ENCODE measurements at regions not wholly inside any gene's neighbourhood (a gene's known extent, or its start where the extent isn't known, plus 50 kb on each side); places are given as distances from the start of the nearest gene placed in this dataset.
"Not testable (repeated sequence)": the region's sequence is repeated elsewhere in the genome, so short reads cannot be mapped to it uniquely, and the experiment has no call there.

DNA sequence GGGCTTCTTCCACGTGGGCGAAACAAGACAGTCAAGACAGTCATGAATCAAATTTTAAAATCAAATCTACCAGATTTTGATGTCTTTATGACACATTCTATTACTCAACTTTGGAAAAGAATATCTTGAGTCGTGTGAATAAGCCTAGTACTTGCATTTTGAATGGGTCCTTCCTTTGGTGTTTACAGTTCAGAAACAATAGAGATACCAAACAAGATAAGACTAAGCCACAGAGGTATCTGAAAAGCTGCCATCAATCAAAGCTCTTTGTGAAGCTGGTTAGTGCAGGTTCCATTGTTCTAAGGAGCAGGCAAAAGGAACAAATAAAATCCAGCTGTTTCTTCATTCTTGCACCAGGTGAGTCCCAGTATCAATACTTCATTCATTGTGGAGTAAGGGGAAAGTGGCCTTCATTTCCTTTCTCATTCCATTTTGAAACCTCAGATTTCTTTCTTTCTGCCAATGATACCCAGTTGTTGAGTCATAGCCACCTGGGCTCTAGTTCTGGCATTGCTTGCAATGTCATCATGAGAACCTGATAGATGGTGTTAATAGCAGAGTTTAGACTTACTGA, 151.7 kb upstream of the L3MBTL4 start:
- peak overlapping the region; percentile 31 for H3K27ac ChIP-seq (ENCODE audit: insufficient read depth, low read depth, low read length, poor library complexity, severe bottlenecking)
- H3K4me3 ChIP-seq (ENCODE audit: insufficient read depth, low read depth, low read length): no peak overlapping the region
- no peaks in the 10 kb centered on the region for H3K36me3 ChIP-seq (ENCODE audit: control insufficient read depth, insufficient read depth, low read length)
- no peaks in the 10 kb centered on the region for H3K9me3 ChIP-seq (ENCODE audit: control insufficient read depth, low read length)
- H3K27me3 ChIP-seq (ENCODE audit: control insufficient read depth, insufficient read depth, low read length, poor library complexity, severe bottlenecking): no peaks in the 10 kb centered on the region
- WGBS, 2 experiments: 56 to 95% methylated on average over 2 to 3 of the region's 3 CpGs
- peaks cover 8% of the 10 kb centered on the region for H3K4me1 ChIP-seq (ENCODE audit: control insufficient read depth, insufficient read depth, low read length)

DNA sequence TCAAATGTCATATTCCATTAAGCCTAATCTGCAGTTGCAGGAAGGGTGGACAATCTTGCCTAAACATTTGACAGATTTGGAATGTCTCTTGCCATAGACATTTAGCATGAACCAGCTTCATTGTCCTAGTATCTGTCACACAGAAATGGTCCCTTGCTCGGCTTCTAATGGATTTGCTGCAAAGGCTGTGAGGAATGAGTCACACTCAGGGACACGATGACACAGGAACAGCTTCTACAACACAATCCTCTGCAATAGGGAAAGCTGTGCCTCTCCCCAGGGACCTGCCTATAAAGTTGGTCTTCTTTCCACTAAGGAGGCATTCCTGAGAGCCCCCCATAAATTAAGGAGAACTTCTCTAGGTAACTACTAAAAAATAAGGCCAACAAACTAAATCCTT, 155.1 kb upstream of the L3MBTL4 start:
- Histone ChIP-seq H3K27me3 (ENCODE audit: control insufficient read depth, insufficient read depth, low read length, poor library complexity, severe bottlenecking) (no peaks in the 10 kb centered on the region), H3K27ac (ENCODE audit: insufficient read depth, low read depth, low read length, poor library complexity, severe bottlenecking) (no peak overlapping the region), H3K9me3 (ENCODE audit: control insufficient read depth, low read length) (no peaks in the 10 kb centered on the region), H3K4me1 (ENCODE audit: control insufficient read depth, insufficient read depth, low read length) (peaks cover 8% of the 10 kb centered on the region), H3K4me3 (ENCODE audit: insufficient read depth, low read depth, low read length) (no peak overlapping the region), H3K36me3 (ENCODE audit: control insufficient read depth, insufficient read depth, low read length) (no peaks in the 10 kb centered on the region)
- 44 to 57% methylated on average over 2 of the region's 2 CpGs for WGBS, 2 experiments

DNA sequence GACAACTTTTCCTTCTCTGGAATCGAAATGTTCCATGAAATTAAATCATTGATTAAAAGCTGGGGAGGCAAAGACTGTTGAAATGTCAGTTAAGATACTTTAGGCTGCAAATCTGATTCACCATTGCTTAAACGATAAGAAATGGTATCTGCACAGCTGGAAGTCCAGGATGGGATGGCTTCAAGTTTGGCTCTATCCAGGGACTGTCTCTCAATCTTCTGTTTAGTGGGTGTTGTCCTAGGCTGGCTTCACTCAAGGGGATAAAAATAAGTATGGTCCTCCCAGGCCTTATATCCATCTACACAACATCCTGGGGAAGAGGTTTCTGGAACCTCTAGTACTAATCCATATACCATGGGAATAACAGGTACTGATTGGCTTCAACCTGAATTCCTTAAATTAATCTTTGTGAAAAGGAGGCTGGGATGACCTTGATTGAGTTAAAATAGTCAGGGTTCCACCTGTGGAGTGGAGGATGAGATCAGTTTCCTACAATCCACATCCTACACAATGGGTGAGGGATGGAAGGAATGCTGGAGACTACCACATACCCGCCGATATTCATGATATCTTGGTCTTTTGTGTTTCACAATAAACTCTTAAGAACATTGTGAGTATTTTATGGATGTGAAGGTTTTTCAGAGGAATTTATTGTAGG, 156.0 kb upstream of the L3MBTL4 start:
- H3K27ac ChIP-seq (ENCODE audit: insufficient read depth, low read depth, low read length, poor library complexity, severe bottlenecking): no peak overlapping the region
- WGBS, 2 experiments: 80 to 85% methylated on average over 4 of the region's 4 CpGs
- H3K4me3 ChIP-seq (ENCODE audit: insufficient read depth, low read depth, low read length): no peak overlapping the region
- peaks cover 5% of the 10 kb centered on the region for H3K4me1 ChIP-seq (ENCODE audit: control insufficient read depth, insufficient read depth, low read length)
- no peaks in the 10 kb centered on the region for H3K9me3 ChIP-seq (ENCODE audit: control insufficient read depth, low read length)
- H3K27me3 ChIP-seq (ENCODE audit: control insufficient read depth, insufficient read depth, low read length, poor library complexity, severe bottlenecking): no peaks in the 10 kb centered on the region
- H3K36me3 ChIP-seq (ENCODE audit: control insufficient read depth, insufficient read depth, low read length): no peaks in the 10 kb centered on the region

DNA sequence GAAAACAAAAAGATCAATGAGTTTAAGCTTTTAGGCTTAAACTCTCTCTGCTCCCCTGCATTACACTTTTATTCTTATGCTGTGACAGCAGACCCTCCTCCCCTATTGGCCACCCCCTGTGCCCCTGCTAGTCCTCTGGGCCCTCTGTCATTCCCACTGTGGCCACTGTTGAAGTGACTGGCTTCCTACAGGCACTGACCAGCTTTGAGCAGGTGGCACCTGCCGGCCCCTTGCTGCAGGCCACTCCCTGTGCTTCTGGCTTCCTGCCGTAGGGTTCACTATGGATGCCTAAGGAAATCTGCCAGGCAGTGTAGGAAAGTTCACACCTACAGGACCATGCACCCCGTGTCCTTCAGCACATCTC, 156.5 kb upstream of the L3MBTL4 start:
- Histone ChIP-seq H3K27ac (ENCODE audit: insufficient read depth, low read depth, low read length, poor library complexity, severe bottlenecking) (no peak overlapping the region), H3K4me3 (ENCODE audit: insufficient read depth, low read depth, low read length) (no peak overlapping the region), H3K36me3 (ENCODE audit: control insufficient read depth, insufficient read depth, low read length) (no peaks in the 10 kb centered on the region), H3K4me1 (ENCODE audit: control insufficient read depth, insufficient read depth, low read length) (peaks cover under 1% of the 10 kb centered on the region), H3K9me3 (ENCODE audit: control insufficient read depth, low read length) (no peaks in the 10 kb centered on the region), H3K27me3 (ENCODE audit: control insufficient read depth, insufficient read depth, low read length, poor library complexity, severe bottlenecking) (no peaks in the 10 kb centered on the region)
- 86% methylated on average over 3 of the region's 3 CpGs for WGBS, 2 experiments

DNA sequence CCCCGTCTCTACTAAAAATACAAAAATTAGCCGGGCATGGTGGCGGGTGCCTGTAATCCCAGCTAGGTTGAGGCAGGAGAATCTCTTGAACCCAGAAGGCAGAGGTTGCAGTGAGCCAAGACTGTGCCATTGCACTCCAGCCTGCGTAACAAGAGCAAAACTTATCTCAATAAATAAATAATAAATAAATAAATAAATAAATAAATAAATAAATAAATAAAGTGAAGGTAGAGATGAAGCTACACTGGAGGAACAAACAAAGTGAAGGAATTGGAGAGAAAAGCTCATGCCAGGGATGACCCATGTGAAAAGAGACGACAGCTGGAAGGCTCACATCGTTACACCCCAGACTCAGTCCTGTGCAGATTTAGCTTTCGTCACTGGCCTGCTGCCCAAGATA, 157.3 kb upstream of the ARHGAP28 start:
- H3K9me3 ChIP-seq (ENCODE audit: control insufficient read depth, low read length); H3K27ac ChIP-seq (ENCODE audit: insufficient read depth, low read depth, low read length, poor library complexity, severe bottlenecking); H3K36me3 ChIP-seq (ENCODE audit: control insufficient read depth, insufficient read depth, low read length); H3K4me3 ChIP-seq (ENCODE audit: insufficient read depth, low read depth, low read length); H3K27me3 ChIP-seq (ENCODE audit: control insufficient read depth, insufficient read depth, low read length, poor library complexity, severe bottlenecking); H3K4me1 ChIP-seq (ENCODE audit: control insufficient read depth, insufficient read depth, low read length): not testable (repeated sequence)
- 93 to 96% methylated on average over 6 of the region's 7 CpGs for WGBS, 2 experiments

DNA sequence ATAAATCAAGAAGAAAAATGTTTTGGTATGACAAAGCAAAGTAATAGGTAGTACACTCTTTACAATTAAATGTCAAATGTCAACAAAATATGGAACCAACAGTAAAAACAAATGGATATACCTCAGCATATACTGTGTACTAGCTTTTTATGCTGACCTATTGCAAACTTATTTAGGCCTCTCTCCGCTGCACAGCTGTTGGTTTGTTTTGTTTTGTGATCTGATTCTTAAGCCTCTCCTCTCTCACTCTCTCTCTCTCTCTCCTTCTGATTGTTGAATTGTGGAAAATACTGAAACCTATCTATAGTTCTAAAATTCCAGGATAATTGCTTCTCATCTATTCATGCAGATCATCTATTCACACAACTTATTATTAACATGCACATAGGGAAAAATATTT, 154.9 kb upstream of the ARHGAP28 start:
- Histone ChIP-seq H3K27ac (ENCODE audit: insufficient read depth, low read depth, low read length, poor library complexity, severe bottlenecking) (no peak overlapping the region), H3K4me1 (ENCODE audit: control insufficient read depth, insufficient read depth, low read length) (no peaks in the 10 kb centered on the region), H3K4me3 (ENCODE audit: insufficient read depth, low read depth, low read length) (no peak overlapping the region), H3K27me3 (ENCODE audit: control insufficient read depth, insufficient read depth, low read length, poor library complexity, severe bottlenecking) (no peaks in the 10 kb centered on the region), H3K9me3 (ENCODE audit: control insufficient read depth, low read length) (no peaks in the 10 kb centered on the region), H3K36me3 (ENCODE audit: control insufficient read depth, insufficient read depth, low read length) (no peaks in the 10 kb centered on the region)
- 100% methylated on average over 1 of the region's 1 CpG; no CpG with 5 or more reads in 1 of the 2 experiments for WGBS, 2 experiments

DNA sequence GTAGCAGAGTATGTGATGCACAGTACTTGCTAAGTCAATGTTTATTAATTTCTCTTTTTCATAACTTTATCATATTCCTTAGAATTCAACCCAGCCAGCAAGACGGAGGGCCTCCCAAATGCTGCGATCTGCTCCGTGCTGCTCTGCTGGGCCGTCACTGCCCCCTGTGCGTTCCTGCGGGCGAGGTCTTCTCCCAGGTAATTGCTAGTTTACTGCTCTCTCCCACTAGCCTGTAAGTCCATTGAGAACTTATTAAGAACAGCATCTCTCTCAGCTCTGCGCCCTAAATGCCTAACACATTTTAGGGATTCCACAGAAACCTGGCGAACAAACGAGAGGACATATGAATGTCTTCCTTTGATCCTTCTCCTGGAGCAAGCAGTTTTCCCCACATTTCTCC, 153.6 kb upstream of the ARHGAP28 start:
- H3K9me3 ChIP-seq (ENCODE audit: control insufficient read depth, low read length): no peaks in the 10 kb centered on the region
- no peaks in the 10 kb centered on the region for H3K36me3 ChIP-seq (ENCODE audit: control insufficient read depth, insufficient read depth, low read length)
- H3K27ac ChIP-seq (ENCODE audit: insufficient read depth, low read depth, low read length, poor library complexity, severe bottlenecking): no peak overlapping the region
- no peaks in the 10 kb centered on the region for H3K4me1 ChIP-seq (ENCODE audit: control insufficient read depth, insufficient read depth, low read length)
- H3K27me3 ChIP-seq (ENCODE audit: control insufficient read depth, insufficient read depth, low read length, poor library complexity, severe bottlenecking): no peaks in the 10 kb centered on the region
- no peak overlapping the region for H3K4me3 ChIP-seq (ENCODE audit: insufficient read depth, low read depth, low read length)
- WGBS, 2 experiments: 91 to 93% methylated on average over 10 of the region's 10 CpGs

DNA sequence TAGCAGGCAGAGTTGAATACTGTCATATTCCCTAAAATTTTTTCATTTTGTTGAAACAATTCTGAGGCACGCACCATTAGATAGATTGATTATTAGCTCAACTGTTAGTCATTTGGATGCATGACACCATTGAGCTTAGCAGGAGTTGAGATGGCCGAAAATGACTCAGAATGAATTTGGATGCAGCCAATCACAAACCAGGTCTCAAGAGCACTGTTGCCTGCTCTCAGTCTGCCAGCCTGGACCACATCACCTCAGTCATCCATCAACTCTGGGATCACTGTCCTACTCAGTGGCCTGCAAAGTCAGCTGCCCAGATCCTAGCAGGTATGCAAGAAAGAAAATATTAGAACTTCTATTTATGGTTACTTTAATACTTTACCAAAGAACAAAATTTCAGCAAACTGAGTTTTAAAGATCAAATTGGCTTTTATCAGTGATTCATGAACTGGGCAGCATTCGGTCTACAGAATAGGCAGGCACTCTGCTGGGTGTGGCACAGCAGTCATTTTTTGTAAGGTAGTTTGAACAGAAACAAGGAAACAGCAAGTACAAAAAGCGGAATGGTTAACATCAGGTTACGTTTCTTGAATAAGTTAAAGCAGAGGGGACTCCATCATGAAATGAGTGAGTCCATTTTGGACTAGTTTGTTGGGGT, 152.7 kb upstream of the ARHGAP28 start:
- no peak overlapping the region for H3K27ac ChIP-seq (ENCODE audit: insufficient read depth, low read depth, low read length, poor library complexity, severe bottlenecking)
- no peaks in the 10 kb centered on the region for H3K27me3 ChIP-seq (ENCODE audit: control insufficient read depth, insufficient read depth, low read length, poor library complexity, severe bottlenecking)
- WGBS, 2 experiments: 94 to 98% methylated on average over 5 of the region's 5 CpGs
- no peaks in the 10 kb centered on the region for H3K4me1 ChIP-seq (ENCODE audit: control insufficient read depth, insufficient read depth, low read length)
- no peaks in the 10 kb centered on the region for H3K9me3 ChIP-seq (ENCODE audit: control insufficient read depth, low read length)
- H3K36me3 ChIP-seq (ENCODE audit: control insufficient read depth, insufficient read depth, low read length): no peaks in the 10 kb centered on the region
- H3K4me3 ChIP-seq (ENCODE audit: insufficient read depth, low read depth, low read length): no peak overlapping the region

DNA sequence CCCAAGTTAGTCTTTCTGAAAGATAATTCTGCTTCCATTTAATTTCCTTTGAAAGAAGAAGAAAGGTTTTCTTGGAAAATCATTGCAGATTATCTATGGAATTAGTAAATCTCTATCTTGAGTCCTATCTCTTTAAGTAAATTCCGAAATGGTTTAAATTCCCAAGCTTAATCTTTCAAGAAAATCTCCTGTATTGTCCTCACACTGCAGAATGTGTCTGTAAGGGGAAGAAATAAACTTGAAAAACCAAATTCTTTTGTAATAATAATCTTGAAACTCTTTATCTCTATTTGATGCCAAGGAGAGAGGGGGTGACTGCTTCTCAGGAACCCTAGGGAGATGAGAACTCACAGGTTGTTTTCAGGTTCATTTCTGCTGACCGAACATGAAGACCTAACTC, 150.8 kb upstream of the ARHGAP28 start:
- Histone ChIP-seq H3K9me3 (ENCODE audit: control insufficient read depth, low read length) (no peaks in the 10 kb centered on the region), H3K4me3 (ENCODE audit: insufficient read depth, low read depth, low read length) (no peak overlapping the region), H3K27ac (ENCODE audit: insufficient read depth, low read depth, low read length, poor library complexity, severe bottlenecking) (no peak overlapping the region), H3K4me1 (ENCODE audit: control insufficient read depth, insufficient read depth, low read length) (no peaks in the 10 kb centered on the region), H3K36me3 (ENCODE audit: control insufficient read depth, insufficient read depth, low read length) (no peaks in the 10 kb centered on the region), H3K27me3 (ENCODE audit: control insufficient read depth, insufficient read depth, low read length, poor library complexity, severe bottlenecking) (no peaks in the 10 kb centered on the region)
- WGBS, 2 experiments: 98% methylated on average over 2 of the region's 2 CpGs

DNA sequence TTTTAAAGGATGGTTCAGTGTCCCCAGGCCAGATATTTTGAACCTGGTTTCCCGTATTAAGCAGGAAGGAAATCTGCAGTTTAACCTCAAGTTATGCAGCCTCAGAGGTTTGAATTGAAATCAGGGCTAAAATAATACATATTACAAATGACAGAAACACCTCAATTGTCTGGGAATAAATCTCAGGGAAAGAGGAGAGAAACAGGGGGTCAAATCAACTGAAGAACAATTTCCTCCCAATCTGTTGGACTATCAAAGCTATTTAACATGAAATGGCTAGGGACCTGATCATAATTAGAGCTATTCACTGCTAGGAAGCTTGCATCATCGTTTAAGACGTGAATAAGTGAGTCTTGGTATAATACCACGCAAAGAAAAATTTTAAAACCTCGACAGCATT, 150.0 kb upstream of the ARHGAP28 start:
- Histone ChIP-seq H3K27ac (ENCODE audit: insufficient read depth, low read depth, low read length, poor library complexity, severe bottlenecking) (no peak overlapping the region), H3K4me3 (ENCODE audit: insufficient read depth, low read depth, low read length) (no peak overlapping the region), H3K36me3 (ENCODE audit: control insufficient read depth, insufficient read depth, low read length) (no peaks in the 10 kb centered on the region), H3K9me3 (ENCODE audit: control insufficient read depth, low read length) (no peaks in the 10 kb centered on the region), H3K4me1 (ENCODE audit: control insufficient read depth, insufficient read depth, low read length) (no peaks in the 10 kb centered on the region), H3K27me3 (ENCODE audit: control insufficient read depth, insufficient read depth, low read length, poor library complexity, severe bottlenecking) (no peaks in the 10 kb centered on the region)
- 93 to 96% methylated on average over 2 to 5 of the region's 5 CpGs for WGBS, 2 experiments
